Urinary bladder (tissue), 3 donors: ENCODE measurements at regions not wholly inside any gene's neighbourhood (a gene's known extent, or its start where the extent isn't known, plus 50 kb on each side); places are given as distances from the start of the nearest gene placed in this dataset.

Experiments
- DNase-seq: peaks from one replicate; pipeline ENCODE4 v3.0.0-alpha.2; 2015; ENCODE audit errors: extremely low spot score
- H3K27ac ChIP-seq: one replicate; pipeline ENCODE4 v1.5.1; 2013; ENCODE audit warnings: low read depth, mild to moderate bottlenecking, moderate library complexity
- H3K36me3 ChIP-seq: one replicate; pipeline ENCODE4 v1.6.1; 2013; ENCODE audit warnings: mild to moderate bottlenecking, moderate library complexity; ENCODE audit not compliant: insufficient read depth
- H3K4me1 ChIP-seq: one replicate; pipeline ENCODE4 v1.6.1; 2013; ENCODE audit warnings: mild to moderate bottlenecking, moderate library complexity; ENCODE audit not compliant: insufficient read depth
- H3K4me3 ChIP-seq: one replicate; pipeline ENCODE4 v1.5.1; 2013; ENCODE audit warnings: low read depth, low read length
- WGBS: extraction: QIAGEN DNeasy Blood & Tissue Kit; methylation state at CpG from one replicate; pipeline ENCODE4 v1.1.7; 2013; 5-methylcytosine and 5-hydroxymethylcytosine counted together
- donor health status: healthy with polysubstance abuse.
- donor health status: healthy.

GRCh38 chr9:75691408-75691807 is 199.1 kb upstream of the PCSK5 start:
- WGBS: 89% methylated on average over 1 of the region's 1 CpG
- H3K36me3 ChIP-seq: no peaks in the 10 kb centered on the region
- H3K4me3 ChIP-seq: no peak overlapping the region
- DNase-seq: no peak
- H3K4me1 ChIP-seq: no peaks in the 10 kb centered on the region
- no peak overlapping the region for H3K27ac ChIP-seq

- 87% methylated on average over 3 of the region's 3 CpGs for WGBS
- no peaks in the 10 kb centered on the region for H3K36me3 ChIP-seq
- no peaks in the 10 kb centered on the region for H3K4me1 ChIP-seq
- H3K4me3 ChIP-seq: no peak overlapping the region
- H3K27ac ChIP-seq: no peak overlapping the region
- DNase-seq: no peak
Observed at GRCh38 chr9:75692309-75692708, 198.2 kb upstream of the PCSK5 start.

GRCh38 chr9:75695921-75696320 is 194.6 kb upstream of the PCSK5 start:
- Histone ChIP-seq H3K4me1 (no peaks in the 10 kb centered on the region), H3K36me3 (no peaks in the 10 kb centered on the region), H3K4me3 (no peak overlapping the region), H3K27ac (no peak overlapping the region)
- no peak for DNase-seq
- 1% methylated on average over 1 of the region's 1 CpG for WGBS

- Histone ChIP-seq H3K27ac (no peak overlapping the region), H3K4me3 (no peak overlapping the region), H3K36me3 (no peaks in the 10 kb centered on the region), H3K4me1 (no peaks in the 10 kb centered on the region)
- no peak for DNase-seq
Observed at GRCh38 chr9:75699017-75699416, 191.5 kb upstream of the PCSK5 start.

GRCh38 chr9:75699625-75700251 is 190.7 kb upstream of the PCSK5 start:
- H3K36me3 ChIP-seq: no peaks in the 10 kb centered on the region
- H3K27ac ChIP-seq: no peak overlapping the region
- H3K4me1 ChIP-seq: no peaks in the 10 kb centered on the region
- no peak overlapping the region for H3K4me3 ChIP-seq
- no peak for DNase-seq
- 87% methylated on average over 1 of the region's 1 CpG for WGBS

GRCh38 chr9:75700252-75700640 is 190.2 kb upstream of the PCSK5 start:
- WGBS: 40% methylated on average over 1 of the region's 1 CpG
- H3K27ac ChIP-seq: no peak overlapping the region
- DNase-seq: no peak

GRCh38 chr9:75707191-75707590 is 183.3 kb upstream of the PCSK5 start:
- Histone ChIP-seq H3K27ac (no peak overlapping the region), H3K4me1 (no peaks in the 10 kb centered on the region), H3K36me3 (no peaks in the 10 kb centered on the region), H3K4me3 (no peak overlapping the region)
- WGBS: 96% methylated on average over 2 of the region's 2 CpGs
- no peak for DNase-seq

More at GRCh38 chr9:75700252-75700640, 190.2 kb upstream of the PCSK5 start:
- Histone ChIP-seq H3K36me3 (no peaks in the 10 kb centered on the region), H3K4me1 (no peaks in the 10 kb centered on the region), H3K4me3 (no peak overlapping the region)

- 69% methylated on average over 2 of the region's 2 CpGs for WGBS
- no peak for DNase-seq
Observed at GRCh38 chr9:75709698-75710097, 180.8 kb upstream of the PCSK5 start.

GRCh38 chr9:75712700-75713099 is 177.8 kb upstream of the PCSK5 start:
- Histone ChIP-seq H3K27ac (no peak overlapping the region), H3K4me3 (no peak overlapping the region), H3K4me1 (no peaks in the 10 kb centered on the region), H3K36me3 (no peaks in the 10 kb centered on the region)
- no peak for DNase-seq

More at GRCh38 chr9:75709698-75710097, 180.8 kb upstream of the PCSK5 start:
- Histone ChIP-seq H3K27ac (no peak overlapping the region), H3K4me1 (no peaks in the 10 kb centered on the region), H3K4me3 (no peak overlapping the region), H3K36me3 (no peaks in the 10 kb centered on the region)

GRCh38 chr9:75713335-75713734 is 177.1 kb upstream of the PCSK5 start:
- WGBS: 80% methylated on average over 4 of the region's 4 CpGs
- Histone ChIP-seq H3K4me1 (no peaks in the 10 kb centered on the region), H3K4me3 (no peak overlapping the region), H3K27ac (no peak overlapping the region), H3K36me3 (no peaks in the 10 kb centered on the region)
- DNase-seq: no peak

- no peak overlapping the region for H3K27ac ChIP-seq
Observed at GRCh38 chr9:75715360-75715759, 175.1 kb upstream of the PCSK5 start.

GRCh38 chr9:75718677-75719076 is 171.8 kb upstream of the PCSK5 start:
- no peak overlapping the region for H3K27ac ChIP-seq
- H3K4me3 ChIP-seq: no peak overlapping the region
- no peak for DNase-seq
- WGBS: 71% methylated on average over 2 of the region's 2 CpGs
- no peaks in the 10 kb centered on the region for H3K36me3 ChIP-seq
- H3K4me1 ChIP-seq: no peaks in the 10 kb centered on the region

More at GRCh38 chr9:75715360-75715759, 175.1 kb upstream of the PCSK5 start:
- no peaks in the 10 kb centered on the region for H3K36me3 ChIP-seq
- H3K4me1 ChIP-seq: no peaks in the 10 kb centered on the region
- no peak overlapping the region for H3K4me3 ChIP-seq
- DNase-seq: no peak
- WGBS: 86% methylated on average over 3 of the region's 3 CpGs

GRCh38 chr9:75728391-75728790 is 162.1 kb upstream of the PCSK5 start:
- WGBS: 81% methylated on average over 1 of the region's 1 CpG
- H3K27ac ChIP-seq: no peak overlapping the region
- no peak for DNase-seq
- H3K36me3 ChIP-seq: no peaks in the 10 kb centered on the region
- H3K4me3 ChIP-seq: no peak overlapping the region
- H3K4me1 ChIP-seq: no peaks in the 10 kb centered on the region

GRCh38 chr9:75734802-75735201 is 155.7 kb upstream of the PCSK5 start:
- DNase-seq: no peak
- Histone ChIP-seq H3K4me1 (no peaks in the 10 kb centered on the region), H3K4me3 (no peak overlapping the region), H3K36me3 (no peaks in the 10 kb centered on the region), H3K27ac (no peak overlapping the region)
- WGBS: 65% methylated on average over 3 of the region's 3 CpGs
